Coronary artery (tissue), 2 donors: ENCODE measurements at regions not wholly inside any gene's neighbourhood (a gene's known extent, or its start where the extent isn't known, plus 50 kb on each side); places are given as distances from the start of the nearest gene placed in this dataset.
A peak's percentile ranks its signal among the peaks of the same experiment; 100 is the strongest.

Experiments
- DNase-seq: peaks from one replicate; pipeline ENCODE4 v3.0.0-alpha.2; 2017; ENCODE audit warnings: low spot score
- H3K27ac ChIP-seq, 2 donors: fragments of 200-600 bp; sonication (generic); one replicate each; pipeline ENCODE4 v1.5.1; 2016 to 2019
- H3K4me3 ChIP-seq: fragments of 200-600 bp; sonication (generic); 2 replicates; pipeline ENCODE4 v1.5.1; 2016; ENCODE audit warnings: mild to moderate bottlenecking, moderate library complexity
- CTCF ChIP-seq: fragments of 200-600 bp; sonication (generic); IDR thresholded peaks from one replicate; pipeline ENCODE4 v1.5.1; 2019; ENCODE audit warnings: antibody characterized with exemption

GRCh38 chr5:114050087-114050486 lies 311.8 kb upstream of the KCNN2 start:
- no peak for TF ChIP-seq CTCF
- H3K4me3 ChIP-seq, result no peak overlapping the region
- no peak for DNase-seq
- no peak overlapping the region for H3K27ac ChIP-seq

GRCh38 chr5:114053372-114053771 lies 308.5 kb upstream of the KCNN2 start:
- Histone ChIP-seq H3K4me3 (no peak overlapping the region), H3K27ac (no peak overlapping the region)
- DNase-seq, result no peak
- TF ChIP-seq CTCF, result no peak

DNA sequence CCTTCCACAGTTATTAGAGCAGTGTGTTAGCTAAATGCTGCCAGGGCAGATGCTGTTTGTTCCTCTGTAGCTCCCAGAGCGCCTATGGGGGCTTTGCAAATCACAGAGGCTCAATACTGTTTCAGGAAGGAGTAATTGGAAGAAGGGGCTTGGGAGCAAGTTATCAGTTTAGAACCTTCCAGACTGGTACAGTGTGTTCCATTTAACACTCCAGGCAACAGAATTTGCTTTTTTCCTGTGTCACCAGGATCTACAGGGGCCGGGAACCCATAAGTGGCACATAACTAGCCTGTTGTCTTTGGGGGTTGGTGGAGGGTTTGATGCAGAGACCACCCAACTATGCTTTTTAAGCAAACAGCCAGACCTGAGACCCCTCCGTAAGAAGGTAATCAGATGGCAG lies 307.3 kb upstream of the KCNN2 start:
- H3K27ac ChIP-seq, result no peak overlapping the region
- H3K4me3 ChIP-seq, result peak overlapping the region; percentile 71
- no peak for DNase-seq
- TF ChIP-seq CTCF, result no peak

- H3K4me3 ChIP-seq, result peak overlapping the region; percentile 71
- no peak overlapping the region for H3K27ac ChIP-seq
- no peak for DNase-seq
- TF ChIP-seq CTCF, result no peak
These were observed 306.3 kb upstream of the KCNN2 start for GRCh38 chr5:114055318-114056184.

- TF ChIP-seq CTCF, result no peak
- no peak for DNase-seq
- Histone ChIP-seq H3K4me3 (peak overlapping the region; percentile 71), H3K27ac (no peak overlapping the region)
These were observed 305.7 kb upstream of the KCNN2 start for GRCh38 chr5:114056185-114056538.

- Histone ChIP-seq H3K27ac (no peak overlapping the region), H3K4me3 (no peak overlapping the region)
- DNase-seq, result no peak
- TF ChIP-seq CTCF, result no peak
These were observed 301.0 kb upstream of the KCNN2 start for GRCh38 chr5:114060866-114061265.
